Breast epithelium (tissue), 4 donors: ENCODE measurements at regions not wholly inside any gene's neighbourhood (a gene's known extent, or its start where the extent isn't known, plus 50 kb on each side); places are given as distances from the start of the nearest gene placed in this dataset.
"Not testable (repeated sequence)": the region's sequence is repeated elsewhere in the genome, so short reads cannot be mapped to it uniquely, and the experiment has no call there.

Experiments
- DNase-seq, 2 donors: peaks; one replicate each; pipeline ENCODE4 v3.0.0-alpha.2; 2019; ENCODE audit warnings: low spot score in 2 of 2
- H3K27ac ChIP-seq, 2 donors: fragments of 200-600 bp; sonication (generic) in 1 of 2; one replicate each; pipeline ENCODE4 v1.5.1; 2016 to 2019; ENCODE audit warnings: mild to moderate bottlenecking in 1 of 2
- H3K27me3 ChIP-seq, 2 donors: fragments of 200-600 bp; sonication (generic) in 1 of 2; one replicate each; pipeline versions ENCODE4 v1.5.1 to v1.6.0; 2017 to 2019; ENCODE audit warnings: control low read depth in 1 of 2, mild to moderate bottlenecking in 1 of 2
- H3K36me3 ChIP-seq: fragments of 200-600 bp; one replicate; pipeline ENCODE4 v1.5.1; 2019
- H3K4me1 ChIP-seq, 2 donors: fragments of 200-600 bp; sonication (generic); one replicate each; pipeline ENCODE4 v1.5.1; 2016 to 2019; ENCODE audit warnings: control low read depth in 1 of 2
- H3K4me3 ChIP-seq, 3 donors: fragments of 200-600 bp; sonication (generic); 1 replicate in 2 of 3; 2 replicates in 1 of 3; pipeline ENCODE4 v1.5.1; 2016 to 2019; ENCODE audit warnings: mild to moderate bottlenecking in 3 of 3, moderate library complexity in 2 of 3
- H3K9me3 ChIP-seq, 2 donors: fragments of 200-600 bp; sonication (generic) in 1 of 2; one replicate each; pipeline ENCODE4 v1.5.1; 2016 to 2019; ENCODE audit warnings: control low read depth in 1 of 2
- POLR2A ChIP-seq: fragments of 450-650 bp; IDR thresholded peaks from one replicate; pipeline ENCODE4 v1.6.1; 2016; ENCODE audit warnings: antibody characterized with exemption, mild to moderate bottlenecking, moderate library complexity
- POLR2AphosphoS5 ChIP-seq, 3 donors: sonication (generic); formaldehyde crosslinking; IDR thresholded peaks; one replicate each; pipeline ENCODE4 v1.6.1; 2017; ENCODE audit warnings: antibody characterized with exemption in 3 of 3
- intact Hi-C: fragments of 100-400 bp; cut with DNase I; formaldehyde crosslinking; loops from one replicate; pipeline ENCODE4 v1.15.1; 2023; ENCODE audit warnings: low total_unique reads
- TF ChIP-seq, protein P1 (sequence below), 3 donors: fragments of 450-650 bp; IDR thresholded peaks; one replicate each; pipeline ENCODE4 v1.5.1; 2016 to 2017; ENCODE audit warnings: antibody characterized with exemption in 3 of 3, mild to moderate bottlenecking in 3 of 3, moderate library complexity in 3 of 3

DNA sequence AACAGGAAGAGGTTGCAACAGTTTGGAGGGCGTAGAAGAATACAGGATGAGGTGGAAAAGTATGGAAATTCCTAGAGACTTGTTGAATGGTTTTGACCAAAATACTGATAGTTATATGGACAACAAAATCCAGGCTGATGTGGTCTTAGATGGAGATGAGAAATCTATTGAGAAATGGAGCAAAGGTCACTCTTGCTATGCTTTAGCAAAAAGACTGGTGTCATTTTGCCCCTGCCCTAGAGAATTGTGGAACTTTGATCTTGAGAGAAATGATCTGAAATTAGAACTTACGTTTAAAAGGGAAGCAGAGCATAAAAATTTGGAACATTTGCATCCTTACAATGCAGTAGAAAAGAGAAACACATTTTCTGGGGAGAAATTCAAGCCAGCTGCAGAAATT, 686.9 kb upstream of the GBE1 start:
- TF ChIP-seq POLR2AphosphoS5 (IDR thresholded peaks at IDR 0.05), result no peak
- TF ChIP-seq, protein P1, sequence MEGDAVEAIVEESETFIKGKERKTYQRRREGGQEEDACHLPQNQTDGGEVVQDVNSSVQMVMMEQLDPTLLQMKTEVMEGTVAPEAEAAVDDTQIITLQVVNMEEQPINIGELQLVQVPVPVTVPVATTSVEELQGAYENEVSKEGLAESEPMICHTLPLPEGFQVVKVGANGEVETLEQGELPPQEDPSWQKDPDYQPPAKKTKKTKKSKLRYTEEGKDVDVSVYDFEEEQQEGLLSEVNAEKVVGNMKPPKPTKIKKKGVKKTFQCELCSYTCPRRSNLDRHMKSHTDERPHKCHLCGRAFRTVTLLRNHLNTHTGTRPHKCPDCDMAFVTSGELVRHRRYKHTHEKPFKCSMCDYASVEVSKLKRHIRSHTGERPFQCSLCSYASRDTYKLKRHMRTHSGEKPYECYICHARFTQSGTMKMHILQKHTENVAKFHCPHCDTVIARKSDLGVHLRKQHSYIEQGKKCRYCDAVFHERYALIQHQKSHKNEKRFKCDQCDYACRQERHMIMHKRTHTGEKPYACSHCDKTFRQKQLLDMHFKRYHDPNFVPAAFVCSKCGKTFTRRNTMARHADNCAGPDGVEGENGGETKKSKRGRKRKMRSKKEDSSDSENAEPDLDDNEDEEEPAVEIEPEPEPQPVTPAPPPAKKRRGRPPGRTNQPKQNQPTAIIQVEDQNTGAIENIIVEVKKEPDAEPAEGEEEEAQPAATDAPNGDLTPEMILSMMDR (IDR thresholded peaks at IDR 0.05), result no peak
- no peak for TF ChIP-seq POLR2A
- intact Hi-C loops, result no loop called here

DNA sequence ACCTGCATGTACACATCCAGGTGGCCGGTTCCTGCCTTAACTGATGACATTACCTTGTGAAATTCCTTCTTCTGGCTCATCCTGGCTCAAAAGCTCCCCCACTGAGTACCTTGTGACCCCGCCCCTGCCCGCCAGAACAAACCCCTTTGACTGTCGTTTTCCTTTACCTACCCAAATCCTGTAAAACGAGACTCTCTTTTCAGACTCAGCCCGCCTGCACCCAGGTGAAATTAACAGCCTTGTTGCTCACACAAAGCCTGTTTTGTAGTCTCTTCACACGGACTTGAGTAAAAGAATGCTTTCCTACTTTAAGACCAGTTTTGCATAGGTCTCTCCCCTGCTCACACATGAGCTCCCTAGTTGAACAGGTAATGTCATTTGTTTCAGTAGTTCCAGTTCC, 667.4 kb upstream of the GBE1 start:
- DNase-seq, H3K9me3 ChIP-seq, H3K4me1 ChIP-seq, H3K36me3 ChIP-seq, H3K27ac ChIP-seq, H3K4me3 ChIP-seq, H3K27me3 ChIP-seq, intact Hi-C loops: not testable (repeated sequence)

More for the DNA sequence above, 686.9 kb upstream of the GBE1 start:
- DNase-seq, result no peak
- no peaks in the 10 kb centered on the region for H3K27me3 ChIP-seq
- H3K4me1 ChIP-seq, result no peaks in the 10 kb centered on the region
- H3K9me3 ChIP-seq, result peaks cover 9 to 16% of the 10 kb centered on the region in 2 donors
- H3K36me3 ChIP-seq, result no peaks in the 10 kb centered on the region
- H3K4me3 ChIP-seq, result no peak overlapping the region
- H3K27ac ChIP-seq, result no peak overlapping the region

DNA sequence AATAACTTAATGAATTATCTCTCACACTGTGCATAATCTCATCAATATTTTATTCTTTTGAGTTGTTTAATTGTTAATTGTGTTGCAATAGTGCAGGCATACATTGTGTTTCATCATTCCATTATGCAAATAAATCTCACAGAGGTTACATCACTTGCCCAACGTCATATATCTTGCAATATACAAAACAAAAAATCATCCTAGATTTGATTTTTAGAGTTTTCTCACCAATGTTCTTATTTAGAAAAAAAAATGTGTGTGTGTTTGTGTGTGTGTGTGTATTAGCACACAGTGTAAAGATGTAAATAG, 662.5 kb upstream of the GBE1 start:
- no peak overlapping the region for H3K4me3 ChIP-seq
- no peaks in the 10 kb centered on the region for H3K36me3 ChIP-seq
- no peaks in the 10 kb centered on the region for H3K4me1 ChIP-seq
- H3K27me3 ChIP-seq, result no peaks in the 10 kb centered on the region
- TF ChIP-seq POLR2A, result no peak
- no peak for TF ChIP-seq POLR2AphosphoS5 (IDR thresholded peaks at IDR 0.05)
- TF ChIP-seq, protein P1 (IDR thresholded peaks at IDR 0.05), result no peak
- H3K27ac ChIP-seq, result no peak overlapping the region
- no peaks in the 10 kb centered on the region for H3K9me3 ChIP-seq
- intact Hi-C loops, result no loop called here
- DNase-seq, result no peak

DNA sequence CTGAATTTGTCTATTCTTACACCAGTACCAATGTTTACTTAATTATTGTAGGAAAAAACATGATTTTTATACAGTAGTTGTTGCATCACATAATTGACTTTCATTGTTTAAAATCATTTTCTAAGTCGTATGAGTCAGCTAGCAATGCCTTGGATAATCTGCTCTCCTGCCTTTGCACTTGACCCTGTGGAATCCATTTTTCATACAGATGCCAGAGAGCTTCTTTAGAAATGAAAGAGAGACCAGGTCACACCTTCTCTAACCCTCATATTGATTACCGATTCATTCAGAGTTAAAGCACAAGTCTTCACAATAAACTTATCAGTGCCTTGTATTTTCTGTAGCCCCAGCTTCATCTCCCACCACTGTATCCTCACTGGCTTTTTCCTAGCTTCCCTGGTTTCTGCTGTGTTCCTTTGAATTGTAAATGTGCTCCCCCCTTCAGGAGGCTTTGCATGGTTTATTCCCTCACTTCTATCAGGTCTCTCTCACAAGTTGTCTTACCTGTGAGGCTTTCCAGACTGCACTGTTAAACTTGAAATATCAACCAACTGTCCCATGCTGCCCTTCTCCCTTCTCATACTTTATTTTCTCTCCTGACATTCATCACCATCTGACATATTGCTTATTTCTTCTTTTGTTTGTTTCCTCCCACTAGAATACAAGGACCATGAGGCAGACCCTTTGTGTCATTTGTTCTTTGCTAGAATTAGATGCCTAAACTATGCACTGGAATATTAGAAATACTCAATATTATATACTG, 662.0 kb upstream of the GBE1 start:
- Histone ChIP-seq H3K27ac (no peak overlapping the region), H3K36me3 (no peaks in the 10 kb centered on the region), H3K4me1 (no peaks in the 10 kb centered on the region), H3K9me3 (no peaks in the 10 kb centered on the region), H3K4me3 (no peak overlapping the region), H3K27me3 (no peaks in the 10 kb centered on the region)
- intact Hi-C loops, result no loop called here
- TF ChIP-seq, protein P1 (IDR thresholded peaks at IDR 0.05), result no peak
- TF ChIP-seq POLR2AphosphoS5 (IDR thresholded peaks at IDR 0.05) (no peak), POLR2A (no peak)
- no peak for DNase-seq

DNA sequence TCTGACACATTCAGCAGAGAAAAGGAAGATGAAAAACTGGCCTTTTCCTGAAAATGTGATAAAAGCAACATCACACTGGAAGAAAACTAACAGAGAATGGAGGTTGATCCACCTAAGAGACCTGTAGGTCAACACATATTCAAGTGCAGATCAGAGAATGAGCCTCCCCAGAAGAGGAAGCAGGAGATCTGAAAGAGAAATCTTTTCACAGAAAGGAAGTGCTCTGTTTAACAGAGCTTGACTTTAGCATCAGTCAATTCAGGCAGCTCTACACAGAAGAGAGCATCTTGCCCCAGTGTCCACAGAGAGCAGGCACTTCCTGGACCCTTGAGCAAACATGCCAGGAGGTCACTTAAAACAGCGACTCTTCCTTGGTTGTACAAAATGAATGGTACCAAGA, 655.4 kb upstream of the GBE1 start:
- Histone ChIP-seq H3K4me1 (no peaks in the 10 kb centered on the region), H3K9me3 (no peaks in the 10 kb centered on the region), H3K27ac (no peak overlapping the region), H3K36me3 (no peaks in the 10 kb centered on the region), H3K27me3 (no peaks in the 10 kb centered on the region), H3K4me3 (no peak overlapping the region)
- DNase-seq, result no peak
- TF ChIP-seq POLR2AphosphoS5 (IDR thresholded peaks at IDR 0.05), result no peak
- TF ChIP-seq POLR2A, result no peak
- TF ChIP-seq, protein P1 (IDR thresholded peaks at IDR 0.05), result no peak
- intact Hi-C loops, result no loop called here

DNA sequence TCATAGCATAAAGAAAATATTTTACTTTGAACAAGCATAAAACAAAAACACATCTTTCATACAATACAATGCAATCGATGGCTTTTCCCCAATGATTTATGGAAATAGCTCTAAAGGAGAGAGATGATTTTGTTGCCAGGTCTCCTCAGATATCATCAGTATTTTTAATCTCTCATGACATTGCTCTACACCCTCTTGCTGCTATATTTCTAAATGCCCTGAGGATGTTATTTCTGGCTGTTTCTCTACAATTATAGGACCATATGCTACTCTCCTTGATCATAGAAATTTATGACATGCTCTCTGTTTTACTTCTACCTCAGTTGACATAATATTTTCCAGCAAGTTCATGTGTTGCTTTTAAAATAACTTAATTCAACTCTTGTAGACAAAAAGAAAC, 654.9 kb upstream of the GBE1 start:
- TF ChIP-seq, protein P1 (IDR thresholded peaks at IDR 0.05), result no peak
- TF ChIP-seq POLR2AphosphoS5 (IDR thresholded peaks at IDR 0.05) (no peak), POLR2A (no peak)
- Histone ChIP-seq H3K36me3 (no peaks in the 10 kb centered on the region), H3K4me3 (no peak overlapping the region), H3K27ac (no peak overlapping the region), H3K27me3 (no peaks in the 10 kb centered on the region), H3K9me3 (no peaks in the 10 kb centered on the region), H3K4me1 (no peaks in the 10 kb centered on the region)
- intact Hi-C loops, result no loop called here
- DNase-seq, result no peak
